ENCODE measurements at regions not wholly inside any gene's neighbourhood (a gene's known extent, or its start where the extent isn't known, plus 50 kb on each side); places are given as distances from the start of the nearest gene placed in this dataset.

DNA sequence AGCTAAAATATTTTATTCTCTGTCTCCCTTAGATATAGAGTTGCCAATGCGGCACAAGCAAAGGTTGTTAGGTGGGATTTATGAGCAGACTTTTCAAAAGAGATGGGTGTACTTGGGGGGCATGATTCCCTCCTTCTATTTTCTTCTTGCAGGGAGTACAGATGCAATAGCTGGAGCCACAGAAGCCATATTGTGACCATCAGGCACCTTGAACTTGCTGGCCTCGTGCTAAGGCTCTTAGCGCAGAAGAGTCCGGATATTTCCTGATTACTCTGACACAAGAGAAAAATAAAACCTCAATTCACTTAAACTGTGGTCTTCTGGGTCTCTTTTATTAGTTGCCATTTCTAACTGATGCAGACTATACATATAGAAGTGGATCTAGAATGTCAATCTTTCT, 547.4 kb downstream of the MIAT start:
- TF ChIP-seq GLIS3 (CRISPR knock-in tag; IDR thresholded peaks at IDR 0.05) (no peak), ISL1 (CRISPR knock-in tag; IDR thresholded peaks at IDR 0.05) (no peak), CREB5 (CRISPR knock-in tag; IDR thresholded peaks at IDR 0.05; ENCODE audit: low read depth) (no peak), SNAI2 (CRISPR knock-in tag; IDR thresholded peaks at IDR 0.05) (no peak), RARB (CRISPR knock-in tag; IDR thresholded peaks at IDR 0.05) (no peak), ZFP30 (CRISPR knock-in tag; IDR thresholded peaks at IDR 0.05) (no peak), PPARA (CRISPR knock-in tag; IDR thresholded peaks at IDR 0.05; ENCODE audit: borderline replicate concordance) (no peak)
